Astrocyte of the spinal cord (primary cell): ENCODE measurements at regions not wholly inside any gene's neighbourhood (a gene's known extent, or its start where the extent isn't known, plus 50 kb on each side); places are given as distances from the start of the nearest gene placed in this dataset.

Source experiments
- DNase-seq: peaks from one replicate; pipeline ENCODE4 v3.0.0; 2011; ENCODE audit warnings: low read depth, low spot score
- H3K4me3 ChIP-seq: 2 replicates; pipeline ENCODE4 v1.5.1; 2011; ENCODE audit warnings: low read depth, mild to moderate bottlenecking, low read length, moderate library complexity
- in situ Hi-C: cut with HindIII; loops from 2 replicates; pipeline ENCODE4 v1.10.0; 2017; ENCODE audit warnings: low sequenced_read_pairs
- TF ChIP-seq, protein P1 (sequence below): IDR thresholded peaks from 2 replicates; pipeline ENCODE4 v1.5.1; 2012; ENCODE audit warnings: low read depth, mild to moderate bottlenecking, low read length, inconsistent platforms

- H3K4me3 ChIP-seq: no peak overlapping the region
- in situ Hi-C loops: no loop called here
- TF ChIP-seq, protein P1, sequence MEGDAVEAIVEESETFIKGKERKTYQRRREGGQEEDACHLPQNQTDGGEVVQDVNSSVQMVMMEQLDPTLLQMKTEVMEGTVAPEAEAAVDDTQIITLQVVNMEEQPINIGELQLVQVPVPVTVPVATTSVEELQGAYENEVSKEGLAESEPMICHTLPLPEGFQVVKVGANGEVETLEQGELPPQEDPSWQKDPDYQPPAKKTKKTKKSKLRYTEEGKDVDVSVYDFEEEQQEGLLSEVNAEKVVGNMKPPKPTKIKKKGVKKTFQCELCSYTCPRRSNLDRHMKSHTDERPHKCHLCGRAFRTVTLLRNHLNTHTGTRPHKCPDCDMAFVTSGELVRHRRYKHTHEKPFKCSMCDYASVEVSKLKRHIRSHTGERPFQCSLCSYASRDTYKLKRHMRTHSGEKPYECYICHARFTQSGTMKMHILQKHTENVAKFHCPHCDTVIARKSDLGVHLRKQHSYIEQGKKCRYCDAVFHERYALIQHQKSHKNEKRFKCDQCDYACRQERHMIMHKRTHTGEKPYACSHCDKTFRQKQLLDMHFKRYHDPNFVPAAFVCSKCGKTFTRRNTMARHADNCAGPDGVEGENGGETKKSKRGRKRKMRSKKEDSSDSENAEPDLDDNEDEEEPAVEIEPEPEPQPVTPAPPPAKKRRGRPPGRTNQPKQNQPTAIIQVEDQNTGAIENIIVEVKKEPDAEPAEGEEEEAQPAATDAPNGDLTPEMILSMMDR: no peak
- no peak for DNase-seq
Observed at GRCh38 chr10:44511166-44511565, 126.3 kb upstream of the CXCL12 start.

GRCh38 chr10:44511601-44512000 lies 126.7 kb upstream of the CXCL12 start:
- in situ Hi-C loops: no loop called here
- DNase-seq: no peak
- H3K4me3 ChIP-seq: no peak overlapping the region
- TF ChIP-seq, protein P1: no peak

GRCh38 chr10:44512431-44513022 lies 127.6 kb upstream of the CXCL12 start:
- H3K4me3 ChIP-seq: no peak overlapping the region
- in situ Hi-C loops: no loop called here
- TF ChIP-seq, protein P1: no peak
- no peak for DNase-seq

- no peak overlapping the region for H3K4me3 ChIP-seq
- in situ Hi-C loops: no loop called here
- TF ChIP-seq, protein P1: peak; percentile 3
- DNase-seq: peak; percentile 10
Observed at GRCh38 chr10:44513591-44513990, 128.7 kb upstream of the CXCL12 start.

GRCh38 chr10:44516891-44517290 lies 132.0 kb upstream of the CXCL12 start:
- DNase-seq: no peak
- TF ChIP-seq, protein P1: no peak
- in situ Hi-C loops: no loop called here
- no peak overlapping the region for H3K4me3 ChIP-seq

GRCh38 chr10:44517635-44518034 lies 132.7 kb upstream of the CXCL12 start:
- TF ChIP-seq, protein P1: peak; percentile 29
- H3K4me3 ChIP-seq: no peak overlapping the region
- DNase-seq: no peak
- in situ Hi-C loops: no loop called here
